K562 (cell line): ENCODE measurements at regions not wholly inside any gene's neighbourhood (a gene's known extent, or its start where the extent isn't known, plus 50 kb on each side); places are given as distances from the start of the nearest gene placed in this dataset.

Source experiments
- ATAC-seq: fragments of 200-7000 bp; cut with Tn5 transposase; 3 replicates; pipeline ENCODE4 v1.9.1; 2020; ENCODE audit warnings: moderate library complexity
- BruUV-seq: library from RNA; stranded (reverse); fragments of 400-500 nt; replicated peaks from 2 replicates; lab custom pipeline; 2021; lab: Mats Ljungman, UMichigan
- CTCF ChIA-PET: fragments of 300-600 bp; formaldehyde crosslinking; extraction: SDS; loops from one replicate; lab custom pipeline; 2021; ENCODE audit warnings: low intra/inter-chr PET ratio; lab: Yijun Ruan, JAX
- POLR2A ChIA-PET: fragments of 300-600, 350-650 bp; sonication (Branson Sonifier 250); formaldehyde crosslinking; extraction: SDS; loops from one replicate; lab custom pipeline; 2021; ENCODE audit warnings: antibody characterized with exemption, inconsistent platforms; lab: Yijun Ruan, JAX
- DNase-seq, 4 experiments: peaks; one replicate each; pipeline versions ENCODE4 v3.0.0 to v3.0.0-alpha.2; 2011 to 2018; ENCODE audit warnings: low spot score in 3 of 4, mixed read lengths in 3 of 4; ENCODE audit errors: extremely low read depth in 1 of 4
- FAIRE-seq: peaks from 2 replicates; lab custom pipeline; 2011; peaks lifted over from hg19 to GRCh38; lab: Jason Lieb, UNC
- H2AFZ ChIP-seq: 2 replicates; pipeline ENCODE4 v1.6.0; 2011; ENCODE audit warnings: low read depth, low read length, control low read depth, inconsistent platforms
- H3K27ac ChIP-seq: fragments of 200-600 bp; 3 replicates; pipeline ENCODE4 v1.8.0; 2011; ENCODE audit warnings: low read depth, mild to moderate bottlenecking, control low read depth, inconsistent platforms, low read length, moderate library complexity, mixed read lengths; ENCODE audit errors: extremely low read depth
- H3K27me3 ChIP-seq, 2 experiments: fragments of 300-600 bp in 1 of 2; 2 replicates in 1 of 2; 3 replicates in 1 of 2; pipeline versions ENCODE4 v1.6.0 to v1.8.0; 2011; ENCODE audit warnings: inconsistent platforms in 2 of 2, low read length in 2 of 2, mild to moderate bottlenecking in 1 of 2, mixed read lengths in 1 of 2, moderate library complexity in 1 of 2; ENCODE audit not compliant: control insufficient read depth in 2 of 2, insufficient read depth in 2 of 2
- H3K36me3 ChIP-seq: fragments of 300-600 bp; 3 replicates; pipeline ENCODE4 v1.8.0; 2011; ENCODE audit warnings: mild to moderate bottlenecking, low read length, inconsistent platforms; ENCODE audit not compliant: control insufficient read depth, insufficient read depth
- H3K4me1 ChIP-seq, 2 experiments: fragments of 200-600 bp in 1 of 2; replicated peaks in 1 of 2; 2 replicates in 1 of 2; 3 replicates in 1 of 2; pipeline versions ENCODE4 v1.5.1 to v1.8.0; 2011; ENCODE audit warnings: inconsistent platforms in 2 of 2, low read length in 2 of 2, mild to moderate bottlenecking in 1 of 2, mixed read lengths in 1 of 2, moderate library complexity in 1 of 2; ENCODE audit not compliant: control insufficient read depth in 2 of 2, insufficient read depth in 2 of 2
- H3K4me2 ChIP-seq: 2 replicates; pipeline ENCODE4 v1.6.1; 2011; ENCODE audit warnings: low read length, control low read depth, inconsistent platforms, mixed read lengths; ENCODE audit not compliant: insufficient read depth
- H3K4me3 ChIP-seq: fragments of 200-600 bp; sonication (generic), shearing (Covaris generic); 2 replicates; pipeline ENCODE4 v1.5.1; 2016; ENCODE audit warnings: control low read depth, inconsistent platforms
- H3K79me2 ChIP-seq: fragments of 200-600 bp; 3 replicates; pipeline ENCODE4 v1.8.0; 2011; ENCODE audit warnings: low read length, inconsistent platforms; ENCODE audit not compliant: control insufficient read depth, insufficient read depth
- H3K9ac ChIP-seq, 2 experiments: 2 replicates each; pipeline versions ENCODE4 v1.6.0 to v1.6.1; 2011; ENCODE audit warnings: low read depth in 2 of 2, low read length in 2 of 2, control low read depth in 1 of 2, inconsistent platforms in 1 of 2, mild to moderate bottlenecking in 1 of 2, mixed read lengths in 1 of 2; ENCODE audit not compliant: insufficient read depth in 1 of 2
- H3K9me1 ChIP-seq: one replicate; pipeline ENCODE4 v1.6.0; 2011; ENCODE audit warnings: inconsistent platforms, mild to moderate bottlenecking, low read length, moderate library complexity; ENCODE audit not compliant: control insufficient read depth, insufficient read depth
- H3K9me3 ChIP-seq: replicated peaks from 2 replicates; pipeline ENCODE4 v1.5.1; 2011; ENCODE audit warnings: low read depth, low read length, inconsistent platforms; ENCODE audit not compliant: control insufficient read depth, insufficient read depth
- H4K20me1 ChIP-seq: replicated peaks from 2 replicates; pipeline ENCODE4 v1.6.1; 2011; ENCODE audit warnings: low read length, inconsistent platforms, mixed read lengths; ENCODE audit not compliant: control insufficient read depth, insufficient read depth
- BCLAF1 ChIP-seq, 2 experiments: fragments of 450-650 bp in 1 of 2; IDR thresholded peaks; 2 replicates each; pipeline ENCODE4 v1.6.1; 2011 to 2017; ENCODE audit warnings: low read depth in 2 of 2, antibody characterized with exemption in 1 of 2, borderline replicate concordance in 1 of 2, low read length in 1 of 2, mild to moderate bottlenecking in 1 of 2, mixed read lengths in 1 of 2; ENCODE audit not compliant: control insufficient read depth in 1 of 2
- CHCHD3 ChIP-seq: fragments of 250-450 bp; sonication (Bioruptor Pico); IDR thresholded peaks from 2 replicates; pipeline ENCODE4 v2.1.2; 2022; ENCODE audit warnings: mild to moderate bottlenecking
- HDGF ChIP-seq: fragments of 450-650 bp; IDR thresholded peaks from 2 replicates; pipeline ENCODE4 v1.6.1; 2016
- HOXB6 ChIP-seq: fragments of 250-450 bp; sonication (Bioruptor Pico); IDR thresholded peaks from 2 replicates; pipeline ENCODE4 v1.5.1; 2022; ENCODE audit warnings: mild to moderate bottlenecking, borderline replicate concordance
- ID3 ChIP-seq, 2 experiments: fragments of 250-450 bp in 1 of 2; fragments of 450-650 bp in 1 of 2; sonication (Bioruptor Pico) in 1 of 2; IDR thresholded peaks; 2 replicates each; pipeline versions ENCODE4 v1.6.1 to v1.8.0; 2016 to 2021; ENCODE audit warnings: mild to moderate bottlenecking in 2 of 2, moderate library complexity in 2 of 2, missing compliant biosample characterization in 1 of 2, missing genetic modification characterization in 1 of 2
- MAX ChIP-seq: sonication (generic); formaldehyde crosslinking; IDR thresholded peaks from 2 replicates; pipeline ENCODE4 v1.9.0; 2022; ENCODE audit warnings: mild to moderate bottlenecking, missing genetic modification reagents
- MECOM ChIP-seq: fragments of 250-450 bp; sonication (Bioruptor Pico); IDR thresholded peaks from 2 replicates; pipeline ENCODE4 v1.8.0; 2022; ENCODE audit warnings: inconsistent platforms
- NKRF ChIP-seq: fragments of 450-650 bp; IDR thresholded peaks from 2 replicates; pipeline ENCODE4 v1.6.1; 2016; ENCODE audit warnings: borderline replicate concordance
- SNAPC5 ChIP-seq: fragments of 250-450 bp; sonication (Bioruptor Pico); IDR thresholded peaks from 2 replicates; pipeline ENCODE4 v1.8.0; 2021; ENCODE audit warnings: moderate library complexity, mild to moderate bottlenecking, inconsistent platforms
- ZFP1 ChIP-seq: fragments of 450-650 bp; formaldehyde crosslinking; IDR thresholded peaks from 2 replicates; pipeline ENCODE4 v1.4.0; 2020; ENCODE audit warnings: mild to moderate bottlenecking, mixed read lengths
- WGBS: fragments of 100-300 bp; shearing (Covaris generic); methylation state at CpG from one replicate; pipeline ENCODE4 v1.1.6; 2016; ENCODE audit warnings: low coverage, mixed read lengths; ENCODE audit not compliant: insufficient coverage; ENCODE audit errors: missing lambda C conversion rate; 5-methylcytosine and 5-hydroxymethylcytosine counted together
- in situ Hi-C: fragments of 300-500 bp; cut with MboI; formaldehyde crosslinking; loops from 4 replicates; pipeline ENCODE4 v1.15.0; 2018; ENCODE audit warnings: inconsistent platforms, mixed read lengths
- intact Hi-C: fragments of 100-400 bp; cut with micrococcal nuclease; formaldehyde crosslinking; loops from 2 replicates; pipeline ENCODE4 v1.14.2; 2022

GRCh38 chr15:62672268-62672667, 370.3 kb upstream of the TPM1 start:
- ChIA-PET CTCF (no interaction called here), POLR2A (no interaction called here)
- Histone ChIP-seq H3K9me1 (peaks cover 3% of the 10 kb centered on the region), H3K36me3 (no peaks in the 10 kb centered on the region), H3K79me2 (no peaks in the 10 kb centered on the region), H3K27ac (no peak overlapping the region), H3K27me3 (peaks cover 0 to 13% of the 10 kb centered on the region in 2 experiments; a peak in 3 of 5 replicates), H3K4me2 (no peak overlapping the region), H3K4me1 (no peaks in the 10 kb centered on the region), H3K4me3 (no peak overlapping the region), H3K9me3 (no peaks in the 10 kb centered on the region), H4K20me1 (no peaks in the 10 kb centered on the region), H3K9ac (no peak overlapping the region), H2AFZ (no peak overlapping the region)
- ATAC-seq (no peak), FAIRE-seq (no peak), DNase-seq (no peak)
- intact Hi-C loops, result no loop called here
- 0% methylated on average over 2 of the region's 2 CpGs for WGBS
- no peak for TF ChIP-seq SNAPC5 (CRISPR knock-in tag)
- no peak for TF ChIP-seq MECOM
- TF ChIP-seq CHCHD3 (CRISPR knock-in tag), result no peak
- TF ChIP-seq MAX, result no peak
- no peak for TF ChIP-seq HDGF
- BruUV-seq, result no TSS peak
- in situ Hi-C loops, result no loop called here

GRCh38 chr15:62676891-62677290, 365.7 kb upstream of the TPM1 start:
- Histone ChIP-seq H3K4me2 (no peak overlapping the region), H3K79me2 (no peaks in the 10 kb centered on the region), H3K9me1 (peaks cover 3% of the 10 kb centered on the region), H4K20me1 (no peaks in the 10 kb centered on the region), H3K36me3 (no peaks in the 10 kb centered on the region), H3K9me3 (no peaks in the 10 kb centered on the region), H2AFZ (no peak overlapping the region), H3K27me3 (peaks cover 0 to 13% of the 10 kb centered on the region in 2 experiments; a peak in 3 of 5 replicates), H3K9ac (no peak overlapping the region), H3K4me3 (no peak overlapping the region), H3K4me1 (no peaks in the 10 kb centered on the region), H3K27ac (no peak overlapping the region)
- ChIA-PET POLR2A (interaction anchor here (0.6 to 1.5 kb wide), 3 partner anchors 15 to 411 kb away, joined by 3 to 4 read pairs (median 3); no protein-coding TSS in a partner anchor), CTCF (no interaction called here)
- FAIRE-seq, result no peak
- intact Hi-C loops (no loop called here), in situ Hi-C loops (no loop called here)
- DNase-seq, result no peak
- 2% methylated on average over 6 of the region's 6 CpGs for WGBS
- ATAC-seq, result no peak
- BruUV-seq, result no TSS peak
- TF ChIP-seq ZFP1 (CRISPR knock-in tag) (no peak), BCLAF1 (IDR thresholded peaks at IDR 0.05; ENCODE audit: borderline replicate concordance in 1 of 2, control insufficient read depth in 1 of 2, low read depth in 2 of 2, low read length in 1 of 2) (no peak), NKRF (no peak), HOXB6 (CRISPR knock-in tag) (no peak), ID3 (CRISPR knock-in tag; IDR thresholded peaks at IDR 0.05) (no peak), ID3 (tag; IDR thresholded peaks at IDR 0.05) (no peak)
